RWPE1 (cell line): ENCODE measurements at regions not wholly inside any gene's neighbourhood (a gene's known extent, or its start where the extent isn't known, plus 50 kb on each side); places are given as distances from the start of the nearest gene placed in this dataset.
"Not testable (repeated sequence)": the region's sequence is repeated elsewhere in the genome, so short reads cannot be mapped to it uniquely, and the experiment has no call there.

Experiments
- CTCF ChIA-PET: fragments of 350-600 bp; sonication (Branson Sonifier 250); formaldehyde crosslinking; extraction: SDS; loops from one replicate; lab custom pipeline; 2021; lab: Yijun Ruan, JAX
- POLR2A ChIA-PET: fragments of 400-600 bp; formaldehyde crosslinking; extraction: SDS; loops from one replicate; lab custom pipeline; 2020; ENCODE audit warnings: antibody characterized with exemption; ENCODE audit not compliant: low non-redundant PET; lab: Yijun Ruan, JAX
- DNase-seq: peaks from one replicate; pipeline ENCODE4 v3.0.0; 2012; ENCODE audit warnings: low spot score
- H3K27ac ChIP-seq: fragments of 450-650 bp; 2 replicates; pipeline ENCODE4 v1.5.1; 2017

GRCh38 chr7:149930374-149931068, 56.8 kb downstream of the ATP6V0E2 start:
- POLR2A ChIA-PET, H3K27ac ChIP-seq, DNase-seq, CTCF ChIA-PET: not testable (repeated sequence)

- POLR2A ChIA-PET, DNase-seq, CTCF ChIA-PET, H3K27ac ChIP-seq: not testable (repeated sequence)
Observed at GRCh38 chr7:149933776-149934175, 60.0 kb downstream of the ATP6V0E2 start.

- DNase-seq, H3K27ac ChIP-seq, CTCF ChIA-PET, POLR2A ChIA-PET: not testable (repeated sequence)
Observed at GRCh38 chr7:149947346-149947745, 73.6 kb downstream of the ATP6V0E2 start.

GRCh38 chr7:149948444-149948843, 74.7 kb downstream of the ATP6V0E2 start:
- POLR2A ChIA-PET, H3K27ac ChIP-seq, DNase-seq, CTCF ChIA-PET: not testable (repeated sequence)

- CTCF ChIA-PET, H3K27ac ChIP-seq, DNase-seq, POLR2A ChIA-PET: not testable (repeated sequence)
Observed at GRCh38 chr7:149949863-149950577, 76.3 kb downstream of the ATP6V0E2 start.

- H3K27ac ChIP-seq, DNase-seq, POLR2A ChIA-PET, CTCF ChIA-PET: not testable (repeated sequence)
Observed at GRCh38 chr7:149950578-149950924, 76.8 kb downstream of the ATP6V0E2 start.

- CTCF ChIA-PET, result interaction anchor here (0.6 kb wide), 1 partner anchor 283 kb away, joined by 3 read pairs; no protein-coding TSS in a partner anchor
- POLR2A ChIA-PET, DNase-seq, H3K27ac ChIP-seq: not testable (repeated sequence)
Observed at GRCh38 chr7:149951579-149951978, 77.8 kb downstream of the ATP6V0E2 start.

GRCh38 chr7:149958880-149959279, 85.1 kb downstream of the ATP6V0E2 start:
- H3K27ac ChIP-seq, DNase-seq, POLR2A ChIA-PET, CTCF ChIA-PET: not testable (repeated sequence)

- DNase-seq, POLR2A ChIA-PET, H3K27ac ChIP-seq, CTCF ChIA-PET: not testable (repeated sequence)
Observed at GRCh38 chr7:149960863-149961262, 87.1 kb downstream of the ATP6V0E2 start.

- POLR2A ChIA-PET, H3K27ac ChIP-seq: not testable (repeated sequence)
Observed at GRCh38 chr7:149961878-149962277, 88.1 kb downstream of the ATP6V0E2 start.

GRCh38 chr7:149962685-149963319, 89.0 kb downstream of the ATP6V0E2 start:
- CTCF ChIA-PET, POLR2A ChIA-PET, DNase-seq, H3K27ac ChIP-seq: not testable (repeated sequence)

More at GRCh38 chr7:149961878-149962277, 88.1 kb downstream of the ATP6V0E2 start:
- CTCF ChIA-PET, DNase-seq: not testable (repeated sequence)

GRCh38 chr7:149963985-149964384, 90.2 kb downstream of the ATP6V0E2 start:
- CTCF ChIA-PET, POLR2A ChIA-PET, H3K27ac ChIP-seq, DNase-seq: not testable (repeated sequence)

- CTCF ChIA-PET, POLR2A ChIA-PET, DNase-seq, H3K27ac ChIP-seq: not testable (repeated sequence)
Observed at GRCh38 chr7:149966444-149966843, 92.7 kb downstream of the ATP6V0E2 start.

GRCh38 chr7:149972977-149973376, 99.2 kb downstream of the ATP6V0E2 start:
- DNase-seq, POLR2A ChIA-PET, H3K27ac ChIP-seq, CTCF ChIA-PET: not testable (repeated sequence)

- CTCF ChIA-PET, DNase-seq, POLR2A ChIA-PET, H3K27ac ChIP-seq: not testable (repeated sequence)
Observed at GRCh38 chr7:149973681-149974080, 99.9 kb downstream of the ATP6V0E2 start.

- H3K27ac ChIP-seq, POLR2A ChIA-PET, DNase-seq, CTCF ChIA-PET: not testable (repeated sequence)
Observed at GRCh38 chr7:149975608-149976007, 101.8 kb downstream of the ATP6V0E2 start.

GRCh38 chr7:149978537-149978936, 104.8 kb downstream of the ATP6V0E2 start:
- H3K27ac ChIP-seq, CTCF ChIA-PET, DNase-seq, POLR2A ChIA-PET: not testable (repeated sequence)
